ENCODE measurements at regions not wholly inside any gene's neighbourhood (a gene's known extent, or its start where the extent isn't known, plus 50 kb on each side); places are given as distances from the start of the nearest gene placed in this dataset.
"Not testable (repeated sequence)": the region's sequence is repeated elsewhere in the genome, so short reads cannot be mapped to it uniquely, and the experiment has no call there.

GRCh38 chr7:153190452-153190851, 430.9 kb downstream of the ACTR3B start:
- no peak for DNase-seq (ENCODE audit: low read depth in 2 of 2)

- no peak for DNase-seq (ENCODE audit: low read depth in 2 of 2)
Observed at GRCh38 chr7:153190986-153191385, 431.4 kb downstream of the ACTR3B start.

- DNase-seq (ENCODE audit: low read depth in 2 of 2) = peak in 1 of 2 donors; percentile 9
Observed at GRCh38 chr7:153193144-153193595, 433.6 kb downstream of the ACTR3B start.

GRCh38 chr7:153217032-153217431, 457.5 kb downstream of the ACTR3B start:
- DNase-seq (ENCODE audit: low read depth in 2 of 2) = no peak

- no peak for DNase-seq (ENCODE audit: low read depth in 2 of 2)
Observed at GRCh38 chr7:153224890-153225289, 465.3 kb downstream of the ACTR3B start.

GRCh38 chr7:153245136-153245535, 485.6 kb downstream of the ACTR3B start:
- DNase-seq (ENCODE audit: low read depth in 2 of 2) = not testable (repeated sequence)

GRCh38 chr7:153245809-153246208, 486.3 kb downstream of the ACTR3B start:
- no peak for DNase-seq (ENCODE audit: low read depth in 2 of 2)

GRCh38 chr7:153247926-153248325, 488.4 kb downstream of the ACTR3B start:
- DNase-seq (ENCODE audit: low read depth in 2 of 2) = no peak

GRCh38 chr7:153258686-153259085, 499.1 kb downstream of the ACTR3B start:
- no peak for DNase-seq (ENCODE audit: low read depth in 2 of 2)

- no peak for DNase-seq (ENCODE audit: low read depth in 2 of 2)
Observed at GRCh38 chr7:153276394-153276793, 516.8 kb downstream of the ACTR3B start.

GRCh38 chr7:153286763-153287162, 527.2 kb downstream of the ACTR3B start:
- no peak for DNase-seq (ENCODE audit: low read depth in 2 of 2)

GRCh38 chr7:153290066-153290465, 530.5 kb downstream of the ACTR3B start:
- no peak for DNase-seq (ENCODE audit: low read depth in 2 of 2)

- DNase-seq (ENCODE audit: low read depth in 2 of 2) = no peak
Observed at GRCh38 chr7:153297141-153297540, 537.6 kb downstream of the ACTR3B start.

- DNase-seq (ENCODE audit: low read depth in 2 of 2) = no peak
Observed at GRCh38 chr7:153301936-153302335, 542.4 kb downstream of the ACTR3B start.

GRCh38 chr7:153320005-153320404, 560.5 kb downstream of the ACTR3B start:
- DNase-seq (ENCODE audit: low read depth in 2 of 2) = no peak

GRCh38 chr7:153320681-153321080, 561.1 kb downstream of the ACTR3B start:
- DNase-seq (ENCODE audit: low read depth in 2 of 2) = no peak

GRCh38 chr7:153322991-153323390, 563.4 kb downstream of the ACTR3B start:
- DNase-seq (ENCODE audit: low read depth in 2 of 2) = no peak

- no peak for DNase-seq (ENCODE audit: low read depth in 2 of 2)
Observed at GRCh38 chr7:153324094-153324493, 564.5 kb downstream of the ACTR3B start.

GRCh38 chr7:153327683-153328082, 568.1 kb downstream of the ACTR3B start:
- DNase-seq (ENCODE audit: low read depth in 2 of 2) = no peak

- no peak for DNase-seq (ENCODE audit: low read depth in 2 of 2)
Observed at GRCh38 chr7:153331427-153331826, 571.9 kb downstream of the ACTR3B start.

GRCh38 chr7:153354071-153354470, 594.5 kb downstream of the ACTR3B start:
- no peak for DNase-seq (ENCODE audit: low read depth in 2 of 2)

GRCh38 chr7:153370092-153370491, 610.5 kb downstream of the ACTR3B start:
- no peak for DNase-seq (ENCODE audit: low read depth in 2 of 2)

- no peak for DNase-seq (ENCODE audit: low read depth in 2 of 2)
Observed at GRCh38 chr7:153380636-153381035, 621.1 kb downstream of the ACTR3B start.

GRCh38 chr7:153381275-153382040, 621.9 kb downstream of the ACTR3B start:
- peak in 1 of 2 donors; percentile 5 for DNase-seq (ENCODE audit: low read depth in 2 of 2)

All from stimulated activated CD4-positive, alpha-beta T cell treated with anti-CD3 and anti-CD28 coated beads, Interleukin-4, amount 100 ng/mL, for 48 hours (primary cell).